A549 (cell line): ENCODE measurements at regions not wholly inside any gene's neighbourhood (a gene's known extent, or its start where the extent isn't known, plus 50 kb on each side); places are given as distances from the start of the nearest gene placed in this dataset.

Source experiments
- ATAC-seq, 2 experiments: fragments of 200-7000 bp in 1 of 2; fragments of >200 bp in 1 of 2; cut with Nextera tagmentation in 1 of 2; cut with Tn5 transposase in 1 of 2; 3 replicates each; pipeline versions ENCODE4 v1.8.0 to v1.9.1; 2018 to 2020; ENCODE audit warnings: mild to moderate bottlenecking in 1 of 2, moderate library complexity in 1 of 2
- CTCF ChIA-PET: fragments of 300-600 bp; sonication (Branson Sonifier 250); formaldehyde crosslinking; extraction: SDS; loops from one replicate; lab custom pipeline; 2021; ENCODE audit warnings: antibody characterized with exemption, inconsistent platforms; lab: Yijun Ruan, JAX
- POLR2A ChIA-PET: fragments of 350-600 bp; formaldehyde crosslinking; extraction: SDS; loops from one replicate; lab custom pipeline; 2021; ENCODE audit warnings: antibody characterized with exemption, inconsistent platforms; lab: Yijun Ruan, JAX
- DNase-seq, 2 experiments: peaks; one replicate each; pipeline versions ENCODE4 v3.0.0 to v3.0.0-alpha.2; 2011 to 2016; ENCODE audit warnings: low read depth in 1 of 2, low spot score in 1 of 2
- FAIRE-seq: peaks from 2 replicates; lab custom pipeline; 2011; peaks lifted over from hg19 to GRCh38; lab: Jason Lieb, UNC
- H3K27ac ChIP-seq, 2 experiments: fragments of >200 bp; sonication (Bioruptor Twin); formaldehyde crosslinking; 3 replicates each; pipeline ENCODE4 v1.5.1; 2016 to 2017
- H3K4me1 ChIP-seq: fragments of >200 bp; sonication (Bioruptor Twin); formaldehyde crosslinking; 3 replicates; pipeline ENCODE4 v1.6.1; 2016
- H3K4me2 ChIP-seq: fragments of >200 bp; sonication (Bioruptor Twin); formaldehyde crosslinking; 3 replicates; pipeline ENCODE4 v1.6.1; 2016
- H3K4me3 ChIP-seq: fragments of >200 bp; sonication (Bioruptor Twin); formaldehyde crosslinking; 3 replicates; pipeline ENCODE4 v1.5.1; 2016
- H3K9me3 ChIP-seq: fragments of >200 bp; sonication (Bioruptor Twin); formaldehyde crosslinking; 3 replicates; pipeline ENCODE4 v1.6.1; 2016
- BHLHE40 ChIP-seq: IDR thresholded peaks from 2 replicates; pipeline ENCODE4 v1.6.1; 2012; ENCODE audit warnings: low read depth, low read length, inconsistent platforms
- CBX8 ChIP-seq: fragments of 200-600 bp; sonication (generic); IDR thresholded peaks from 2 replicates; pipeline ENCODE4 v1.6.1; 2016
- CHD2 ChIP-seq: fragments of 150-350 bp; IDR thresholded peaks from 2 replicates; pipeline ENCODE4 v1.6.1; 2014; ENCODE audit warnings: low read length; ENCODE audit not compliant: partially characterized antibody
- CHD4 ChIP-seq: fragments of 200-600 bp; sonication (generic); IDR thresholded peaks from 2 replicates; pipeline ENCODE4 v1.6.1; 2016; ENCODE audit warnings: antibody characterized with exemption, mild to moderate bottlenecking, borderline replicate concordance
- EHF ChIP-seq: fragments of 250-450 bp; sonication (Bioruptor Pico); IDR thresholded peaks from 2 replicates; pipeline ENCODE4 v1.5.0; 2020; ENCODE audit warnings: mild to moderate bottlenecking
- EP300 ChIP-seq, 2 experiments: fragments of >200 bp; sonication (Bioruptor Twin); formaldehyde crosslinking; IDR thresholded peaks; 2 replicates in 1 of 2; 3 replicates in 1 of 2; pipeline ENCODE4 v1.6.1; 2016 to 2017
- FOSB ChIP-seq: fragments of 250-450 bp; sonication (Bioruptor Pico); IDR thresholded peaks from 2 replicates; pipeline ENCODE4 v1.5.0; 2020; ENCODE audit warnings: mild to moderate bottlenecking, moderate library complexity
- FOXS1 ChIP-seq: fragments of 250-450 bp; sonication (Bioruptor Pico); IDR thresholded peaks from 2 replicates; pipeline ENCODE4 v1.5.0; 2020; ENCODE audit warnings: mild to moderate bottlenecking, moderate library complexity
- GATA3 ChIP-seq: IDR thresholded peaks from 2 replicates; pipeline ENCODE4 v1.6.1; 2012; ENCODE audit warnings: borderline replicate concordance
- HES2 ChIP-seq: fragments of >200 bp; sonication (Bioruptor Twin); formaldehyde crosslinking; IDR thresholded peaks from 2 replicates; pipeline ENCODE4 v1.6.1; 2016
- JUNB ChIP-seq: fragments of >200 bp; sonication (Bioruptor Twin); formaldehyde crosslinking; IDR thresholded peaks from 2 replicates; pipeline ENCODE4 v1.6.1; 2016
- MAX ChIP-seq: IDR thresholded peaks from 2 replicates; pipeline ENCODE4 v1.6.1; 2012
- MAZ ChIP-seq: fragments of 150-350 bp; IDR thresholded peaks from 2 replicates; pipeline ENCODE4 v1.6.1; 2014; ENCODE audit warnings: antibody characterized with exemption, low read depth, low read length, borderline replicate concordance
- MYC ChIP-seq: IDR thresholded peaks from 2 replicates; pipeline ENCODE4 v1.6.1; 2012; ENCODE audit warnings: mild to moderate bottlenecking, inconsistent platforms, low read length, improper control_type of control experiment, borderline replicate concordance
- NFE2L2 ChIP-seq: fragments of 150-350 bp; conservative IDR thresholded peaks from 2 replicates; pipeline ENCODE4 v1.6.1; 2014; ENCODE audit warnings: low read length
- NPAS2 ChIP-seq: fragments of 250-450 bp; sonication (Bioruptor Pico); IDR thresholded peaks from 2 replicates; pipeline ENCODE4 v1.8.0; 2022; ENCODE audit warnings: mild to moderate bottlenecking, moderate library complexity, borderline replicate concordance
- PBX3 ChIP-seq: IDR thresholded peaks from 2 replicates; pipeline ENCODE4 v1.6.1; 2012
- PHF8 ChIP-seq: fragments of 200-600 bp; sonication (generic); IDR thresholded peaks from 2 replicates; pipeline ENCODE4 v1.6.1; 2016; ENCODE audit warnings: low read depth, mild to moderate bottlenecking, antibody characterized with exemption, moderate library complexity, borderline replicate concordance
- TP53 ChIP-seq: fragments of 250-450 bp; sonication (Bioruptor Pico); IDR thresholded peaks from 2 replicates; pipeline ENCODE4 v1.5.0; 2021; ENCODE audit warnings: mild to moderate bottlenecking, moderate library complexity
- ZFP36 ChIP-seq: fragments of 450-650 bp; IDR thresholded peaks from 2 replicates; pipeline ENCODE4 v1.6.1; 2014; ENCODE audit warnings: borderline replicate concordance; ENCODE audit not compliant: partially characterized antibody
- ZNF302 ChIP-seq: fragments of 250-450 bp; sonication (Bioruptor Pico); IDR thresholded peaks from 2 replicates; pipeline ENCODE4 v1.9.0; 2021; ENCODE audit warnings: inconsistent platforms, mild to moderate bottlenecking, moderate library complexity
- WGBS: methylation state at CpG from one replicate; pipeline ENCODE4 v1.1.6; 2017; ENCODE audit errors: missing lambda C conversion rate; 5-methylcytosine and 5-hydroxymethylcytosine counted together

- Histone ChIP-seq H3K9me3 (no peaks in the 10 kb centered on the region; the same call in 2 of the 3 replicates), H3K4me2 (no peak overlapping the region), H3K4me1 (no peaks in the 10 kb centered on the region), H3K27ac (no peak overlapping the region), H3K4me3 (no peak overlapping the region)
- DNase-seq (no peak), ATAC-seq (no peak), FAIRE-seq (no peak)
- POLR2A ChIA-PET = no interaction called here
- WGBS = 11% methylated on average over 4 of the region's 4 CpGs
- TF ChIP-seq ZNF302 (CRISPR knock-in tag) = no peak
- CTCF ChIA-PET = interaction anchor here (1.1 kb wide), 1 partner anchor 9 kb away, joined by 3 read pairs; no protein-coding TSS in a partner anchor
Measured at GRCh38 chr16:64711026-64711425, 410.8 kb downstream of the CDH11 start.

GRCh38 chr16:64705443-64705842 lies 416.4 kb downstream of the CDH11 start:
- 3% methylated on average over 2 of the region's 2 CpGs for WGBS
- no peak for DNase-seq

GRCh38 chr16:64704386-64704785 lies 417.5 kb downstream of the CDH11 start:
- FAIRE-seq (no peak), DNase-seq (no peak), ATAC-seq (no peak)
- Histone ChIP-seq H3K4me2 (no peak overlapping the region), H3K9me3 (peaks cover 7% of the 10 kb centered on the region; the same call in 2 of the 3 replicates), H3K4me3 (no peak overlapping the region), H3K4me1 (no peaks in the 10 kb centered on the region), H3K27ac (no peak overlapping the region)
- no peak for TF ChIP-seq CHD2
- TF ChIP-seq CBX8 = no peak
- TF ChIP-seq CHD4 = no peak
- 3% methylated on average over 2 of the region's 2 CpGs for WGBS
- CTCF ChIA-PET = no interaction called here
- POLR2A ChIA-PET = no interaction called here

More at GRCh38 chr16:64705443-64705842, 416.4 kb downstream of the CDH11 start:
- Histone ChIP-seq H3K27ac (no peak overlapping the region), H3K4me2 (no peak overlapping the region), H3K9me3 (peaks cover 7% of the 10 kb centered on the region; the same call in 2 of the 3 replicates), H3K4me3 (no peak overlapping the region), H3K4me1 (no peaks in the 10 kb centered on the region)
- CTCF ChIA-PET = no interaction called here
- ATAC-seq = no peak
- TF ChIP-seq MYC = no peak
- no peak for TF ChIP-seq CHD2
- no peak for TF ChIP-seq GATA3
- no peak for TF ChIP-seq BHLHE40
- TF ChIP-seq JUNB = no peak
- FAIRE-seq = no peak
- POLR2A ChIA-PET = no interaction called here

GRCh38 chr16:64702415-64702814 lies 419.4 kb downstream of the CDH11 start:
- ChIA-PET CTCF (no interaction called here), POLR2A (no interaction called here)
- TF ChIP-seq MAX (no peak), CBX8 (no peak), NPAS2 (CRISPR knock-in tag) (no peak), ZFP36 (no peak), EHF (CRISPR knock-in tag) (no peak), NFE2L2 (no peak), TP53 (CRISPR knock-in tag) (no peak), FOSB (no peak), HES2 (no peak)
- FAIRE-seq = no peak
- ATAC-seq = no peak
- Histone ChIP-seq H3K4me1 (no peaks in the 10 kb centered on the region), H3K27ac (no peak overlapping the region), H3K4me2 (no peak overlapping the region), H3K4me3 (no peak overlapping the region), H3K9me3 (peaks cover 7% of the 10 kb centered on the region; the same call in 2 of the 3 replicates)
- WGBS = 0% methylated on average over 1 of the region's 1 CpG
- no peak for DNase-seq

GRCh38 chr16:64700628-64701027 lies 421.2 kb downstream of the CDH11 start:
- no peak overlapping the region for H3K4me2 ChIP-seq
- DNase-seq (no peak), ATAC-seq (no peak)
- TF ChIP-seq PHF8 (no peak), MAZ (no peak), FOSB (no peak), GATA3 (no peak), EP300 (IDR thresholded peaks at IDR 0.05) (no peak), FOXS1 (CRISPR knock-in tag) (no peak), PBX3 (no peak), NPAS2 (CRISPR knock-in tag) (no peak)
- TF ChIP-seq, all 56 proteins: peak for 0
- ChIA-PET POLR2A (no interaction called here), CTCF (interaction anchor here (0.7 kb wide), 1 partner anchor 752 kb away, joined by 3 read pairs; no protein-coding TSS in a partner anchor)
- 0% methylated on average over 1 of the region's 3 CpGs for WGBS
- Histone ChIP-seq H3K4me1 (no peaks in the 10 kb centered on the region), H3K4me3 (no peak overlapping the region), H3K27ac (no peak overlapping the region), H3K9me3 (peaks cover 7% of the 10 kb centered on the region; the same call in 2 of the 3 replicates)
- no peak for FAIRE-seq
